Frontal cortex (tissue), 3 donors: ENCODE measurements at regions not wholly inside any gene's neighbourhood (a gene's known extent, or its start where the extent isn't known, plus 50 kb on each side); places are given as distances from the start of the nearest gene placed in this dataset.

Source experiments
- DNase-seq, 2 donors: peaks; one replicate each; pipeline ENCODE4 v3.0.0; 2012; ENCODE audit warnings: low spot score in 2 of 2
- FAIRE-seq: peaks from 2 replicates; lab custom pipeline; 2012; peaks lifted over from hg19 to GRCh38; lab: Jason Lieb, UNC
- donor health status: control.
- donor health status: control.
- donor health status: control.

GRCh38 chr4:127143460-127144195, 489.1 kb upstream of the INTU start:
- DNase-seq (no peak), FAIRE-seq (no peak)

DNA sequence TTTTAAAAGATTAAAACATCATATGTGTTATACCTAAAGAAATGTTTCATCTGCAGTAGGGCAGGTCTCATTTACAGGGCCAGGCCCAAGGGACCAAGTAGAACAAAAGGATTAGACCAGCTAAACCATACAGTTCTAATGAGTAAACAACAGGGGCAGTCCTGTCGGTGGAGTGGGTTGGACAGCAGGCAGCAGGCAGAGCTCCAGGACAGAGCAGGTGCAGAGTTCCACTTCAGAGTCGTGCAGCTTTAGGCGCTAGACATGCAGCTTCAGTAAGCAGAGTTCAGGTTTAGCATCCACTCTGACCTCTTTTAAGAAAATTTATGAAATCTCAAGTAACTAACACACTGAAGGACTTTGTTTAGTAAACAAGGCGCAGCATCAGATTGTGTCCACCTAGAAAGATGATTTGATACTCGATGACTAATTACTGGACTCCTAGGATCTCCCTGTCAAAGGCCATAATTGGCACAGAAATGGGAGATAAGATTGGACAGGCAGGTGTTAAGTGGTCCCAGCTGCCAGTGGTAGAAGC, 487.7 kb upstream of the INTU start:
- DNase-seq, result no peak
- no peak for FAIRE-seq

DNA sequence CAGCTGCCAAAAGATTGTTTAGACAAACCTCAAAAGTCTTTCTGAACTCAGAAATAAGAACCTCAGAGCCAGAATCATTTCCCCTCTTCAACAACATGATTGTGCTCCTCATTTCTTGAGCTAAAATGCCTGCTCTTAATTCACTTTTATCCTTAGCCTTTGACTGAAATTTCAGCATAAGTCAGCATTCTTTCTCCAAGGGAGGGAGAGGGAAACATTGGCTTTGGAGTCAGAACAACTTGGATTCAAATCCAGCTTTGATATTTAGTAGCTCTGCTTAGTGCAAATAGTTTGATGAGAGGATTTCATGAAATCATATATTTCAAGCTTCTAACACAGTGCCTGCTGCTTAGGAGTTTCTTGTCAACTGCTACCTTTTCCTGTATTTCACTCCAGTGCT, 484.6 kb upstream of the INTU start:
- FAIRE-seq, result no peak

DNA sequence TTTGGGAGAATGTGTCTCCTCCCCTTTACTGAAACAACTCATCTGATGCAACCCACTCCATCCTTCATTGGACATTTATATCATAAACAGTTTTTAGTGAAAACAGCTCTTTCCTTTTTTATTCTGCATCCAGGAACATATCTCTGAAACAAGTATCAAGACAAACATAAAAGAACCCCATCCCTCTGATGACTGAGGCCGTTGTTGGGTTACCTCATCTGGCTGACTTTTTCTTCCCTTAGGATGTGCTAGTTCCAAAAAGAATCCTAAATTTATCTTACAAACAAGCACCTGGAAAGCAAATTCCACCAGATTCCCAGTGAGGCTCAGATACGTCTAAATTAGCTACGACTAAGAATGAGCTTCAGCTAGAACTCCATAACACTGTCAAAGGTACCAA, 483.7 kb upstream of the INTU start:
- no peak for FAIRE-seq

More for the DNA sequence above, 484.6 kb upstream of the INTU start:
- no peak for DNase-seq

DNA sequence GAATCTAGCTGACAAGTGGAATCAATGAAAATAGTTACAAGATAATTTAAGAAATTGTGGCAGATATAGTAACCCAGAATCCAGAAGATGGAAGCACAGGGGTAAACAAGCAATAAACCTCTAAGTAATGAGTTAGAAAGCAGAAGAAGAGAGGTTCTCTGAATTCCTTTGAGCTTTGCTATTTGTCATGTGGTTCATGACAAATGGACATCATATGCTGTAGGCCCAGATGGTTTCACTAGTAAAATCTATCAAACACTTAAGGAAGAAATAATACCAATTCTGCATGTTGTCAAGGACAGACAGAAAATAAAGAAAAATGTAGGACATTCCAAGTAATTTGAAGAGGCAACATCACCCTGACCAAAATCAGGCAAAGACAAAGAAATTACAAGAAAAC, 480.8 kb upstream of the INTU start:
- no peak for FAIRE-seq
- DNase-seq, result no peak

More for the DNA sequence above, 483.7 kb upstream of the INTU start:
- no peak for DNase-seq

GRCh38 chr4:127155116-127155515, 477.6 kb upstream of the INTU start:
- DNase-seq, result no peak
- FAIRE-seq, result no peak

GRCh38 chr4:127155555-127155954, 477.2 kb upstream of the INTU start:
- FAIRE-seq (no peak), DNase-seq (no peak)

- FAIRE-seq (no peak), DNase-seq (no peak)
These were observed 470.0 kb upstream of the INTU start for GRCh38 chr4:127162741-127163140.

DNA sequence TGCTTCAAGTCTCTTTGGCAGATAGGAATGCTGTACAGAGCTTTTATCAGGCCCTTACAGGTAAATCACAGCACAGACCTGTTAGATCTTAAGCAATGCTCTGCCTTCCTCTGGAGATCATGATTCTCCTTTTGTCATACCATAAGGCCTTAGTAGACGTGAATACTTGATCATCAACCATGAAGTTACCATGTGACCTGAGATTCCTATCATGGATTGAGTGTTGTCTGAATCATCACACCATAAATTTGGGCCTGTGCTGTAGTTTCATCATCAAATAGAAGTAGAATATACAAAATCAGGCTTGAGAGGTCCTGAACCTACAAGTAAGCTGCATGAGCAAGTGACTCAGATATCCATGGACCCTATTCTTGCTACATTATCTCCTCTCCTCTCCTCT, 466.8 kb upstream of the INTU start:
- FAIRE-seq (no peak), DNase-seq (no peak)

- DNase-seq (no peak), FAIRE-seq (no peak)
These were observed 458.6 kb upstream of the INTU start for GRCh38 chr4:127174201-127174600.

DNA sequence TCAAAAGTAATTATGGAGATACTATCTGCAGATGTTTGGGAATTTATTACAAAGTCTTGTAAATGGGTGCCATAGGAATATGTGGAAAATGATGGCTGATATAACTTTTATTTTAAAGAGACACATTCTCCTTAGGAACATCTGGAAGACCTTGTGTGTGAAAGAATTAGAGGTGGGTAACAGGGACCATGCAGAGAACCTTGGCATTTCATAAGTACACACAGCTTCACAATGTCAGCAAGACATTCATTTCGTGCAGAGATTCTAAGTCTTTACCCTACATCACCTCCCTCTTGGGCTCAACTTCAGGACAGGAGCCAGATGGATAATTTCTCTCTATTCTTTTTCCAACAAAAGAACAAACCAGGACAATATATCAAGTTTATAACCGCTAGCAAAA, 458.1 kb upstream of the INTU start:
- FAIRE-seq (no peak), DNase-seq (no peak)

DNA sequence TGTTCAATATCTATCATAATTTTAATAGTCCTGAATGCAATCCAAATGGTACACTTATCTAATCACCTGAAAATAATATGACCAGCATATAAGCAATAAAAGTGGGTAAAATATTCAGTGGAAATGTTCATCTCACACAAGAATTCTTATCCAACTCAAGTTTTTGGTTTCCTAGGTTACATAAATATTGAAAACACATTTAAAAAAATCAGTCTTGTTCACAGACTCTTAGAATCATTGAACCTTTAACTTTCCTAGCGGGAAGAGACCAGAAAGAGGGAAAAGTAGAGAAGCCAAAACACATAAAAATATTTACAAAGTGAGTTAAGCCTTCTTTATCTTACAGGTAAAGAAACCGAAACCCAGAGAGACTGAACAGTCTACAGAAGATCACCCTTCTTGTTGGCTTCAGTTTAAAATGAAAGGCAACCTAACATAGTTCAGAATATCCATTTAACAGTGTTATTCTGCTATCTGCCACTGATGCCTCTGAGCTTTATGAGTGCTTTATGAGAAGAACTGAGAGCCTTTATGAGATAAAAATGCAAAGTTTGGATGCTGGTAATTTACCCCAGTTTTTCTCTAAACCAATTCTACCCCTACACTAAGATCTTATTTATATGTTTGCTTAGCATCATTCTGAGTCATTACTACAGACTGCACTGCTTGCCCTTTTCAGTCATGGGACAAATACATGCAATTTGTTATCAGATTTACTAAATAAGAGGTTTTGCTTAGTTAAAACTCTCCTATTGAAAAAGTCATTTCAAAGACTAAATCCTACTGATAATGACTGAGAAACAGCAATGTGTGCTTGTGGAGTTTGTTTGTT, 453.3 kb upstream of the INTU start:
- DNase-seq (no peak), FAIRE-seq (no peak)

DNA sequence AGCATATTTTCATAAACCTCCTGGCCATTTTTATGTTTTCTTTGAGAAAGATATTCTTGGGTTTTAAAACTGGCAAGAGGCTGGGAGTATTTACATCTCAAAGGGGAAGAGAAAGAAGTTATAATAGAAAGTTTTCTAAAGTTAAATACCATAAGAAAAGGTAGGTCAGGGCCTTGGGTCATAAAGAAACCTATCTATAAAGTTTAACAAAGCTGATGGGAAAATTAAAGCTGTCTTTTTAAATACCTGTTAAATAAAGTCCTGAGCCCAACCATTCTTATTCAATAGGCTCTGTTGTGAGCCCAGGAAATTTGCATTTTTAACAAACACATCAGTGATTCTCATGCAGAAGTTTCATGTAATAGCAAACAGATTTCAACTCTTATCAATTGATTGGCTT, 451.8 kb upstream of the INTU start:
- no peak for DNase-seq
- FAIRE-seq, result no peak

- FAIRE-seq (no peak), DNase-seq (no peak)
These were observed 450.1 kb upstream of the INTU start for GRCh38 chr4:127182687-127183086.

- FAIRE-seq (no peak), DNase-seq (no peak)
These were observed 443.9 kb upstream of the INTU start for GRCh38 chr4:127188847-127189246.

- DNase-seq (no peak), FAIRE-seq (no peak)
These were observed 438.5 kb upstream of the INTU start for GRCh38 chr4:127194281-127194680.

- DNase-seq, result no peak
- FAIRE-seq, result no peak
These were observed 436.0 kb upstream of the INTU start for GRCh38 chr4:127196655-127197352.

GRCh38 chr4:127203562-127204200, 429.1 kb upstream of the INTU start:
- FAIRE-seq (no peak), DNase-seq (no peak)

DNA sequence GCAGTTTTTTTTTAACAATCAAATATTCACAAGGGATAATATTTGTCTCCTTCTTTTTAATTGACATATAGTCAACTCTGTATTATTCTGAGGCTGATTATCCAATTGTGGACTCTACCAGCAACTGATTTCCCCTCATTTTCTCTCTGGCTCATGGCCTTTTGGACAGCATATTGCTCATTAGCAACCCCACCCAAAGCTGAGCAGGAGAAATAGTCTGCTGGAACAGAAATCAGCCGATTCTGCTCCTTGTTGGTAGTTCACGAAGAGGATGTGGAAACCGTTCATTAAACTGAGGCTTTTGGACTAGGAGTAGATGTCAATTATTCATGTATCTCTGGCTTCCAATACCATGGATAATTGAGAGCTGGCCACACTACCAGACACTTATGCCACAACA, 428.4 kb upstream of the INTU start:
- DNase-seq (no peak), FAIRE-seq (no peak)

DNA sequence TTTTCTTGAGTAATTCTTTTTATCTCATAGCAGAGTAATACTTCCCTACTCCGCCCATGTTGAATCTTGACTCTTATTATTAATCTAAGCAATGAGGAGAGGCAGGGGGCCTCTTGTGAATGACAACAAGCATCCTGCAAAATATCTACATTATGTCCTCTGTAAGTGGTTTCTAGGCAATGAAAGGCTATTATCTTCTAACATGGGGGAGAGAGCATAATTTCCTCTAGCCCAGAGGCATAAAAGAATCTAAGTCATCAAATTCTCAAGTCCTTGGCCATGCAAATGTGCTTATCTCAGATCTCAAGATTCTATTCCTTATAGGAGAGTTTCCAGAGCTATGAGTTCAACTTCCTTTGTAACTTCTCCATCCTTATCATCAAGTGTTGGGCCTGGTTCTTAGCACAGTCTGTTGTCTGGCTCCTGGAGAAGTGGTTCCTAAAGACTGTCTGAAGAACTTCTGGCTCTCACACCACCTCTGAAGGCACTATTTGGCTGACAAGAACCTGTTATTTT, 423.1 kb upstream of the INTU start:
- FAIRE-seq (no peak), DNase-seq (no peak)
